MM.1S (cell line): ENCODE measurements at regions not wholly inside any gene's neighbourhood (a gene's known extent, or its start where the extent isn't known, plus 50 kb on each side); places are given as distances from the start of the nearest gene placed in this dataset.

Experiments
- DNase-seq: peaks from one replicate; pipeline ENCODE4 v3.0.0-alpha.2; 2015
- H2AFZ ChIP-seq: fragments of 300-600 bp; sonication (generic); 2 replicates; pipeline ENCODE4 v1.6.0; 2016; ENCODE audit warnings: antibody characterized with exemption, low read length
- H3F3A ChIP-seq: fragments of 300-600 bp; sonication (generic); 2 replicates; pipeline ENCODE4 v1.6.1; 2016; ENCODE audit warnings: mild to moderate bottlenecking, antibody characterized with exemption, low read length, moderate library complexity, mixed read lengths; ENCODE audit not compliant: insufficient read depth
- H3K27ac ChIP-seq: fragments of 300-600 bp; sonication (generic); 2 replicates; pipeline ENCODE4 v1.5.1; 2016; ENCODE audit warnings: mild to moderate bottlenecking, low read length
- H3K27me3 ChIP-seq: fragments of 300-600 bp; sonication (generic); replicated peaks from 2 replicates; pipeline ENCODE4 v1.6.0; 2016; ENCODE audit warnings: low read length; ENCODE audit not compliant: insufficient read depth
- H3K36me3 ChIP-seq: fragments of 300-600 bp; sonication (generic); replicated peaks from 2 replicates; pipeline ENCODE4 v1.6.1; 2016; ENCODE audit warnings: mild to moderate bottlenecking, low read length, mixed read lengths; ENCODE audit not compliant: insufficient read depth
- H3K4me1 ChIP-seq: fragments of 300-600 bp; sonication (generic); 2 replicates; pipeline ENCODE4 v1.6.1; 2016; ENCODE audit warnings: low read length, mixed read lengths
- H3K4me2 ChIP-seq: fragments of 300-600 bp; sonication (generic); 2 replicates; pipeline ENCODE4 v1.6.0; 2016; ENCODE audit warnings: low read depth, low read length
- H3K4me3 ChIP-seq: fragments of 300-600 bp; sonication (generic); 2 replicates; pipeline ENCODE4 v1.5.1; 2016; ENCODE audit warnings: low read length, mixed read lengths
- H3K79me2 ChIP-seq: fragments of 300-600 bp; sonication (generic); 2 replicates; pipeline ENCODE4 v1.6.1; 2016; ENCODE audit warnings: mixed run types, low read length, mixed read lengths
- H3K9ac ChIP-seq: fragments of 300-600 bp; sonication (generic); 2 replicates; pipeline ENCODE4 v1.6.1; 2016; ENCODE audit warnings: low read length, mixed read lengths
- H3K9me2 ChIP-seq: fragments of 300-600 bp; sonication (generic); replicated peaks from 2 replicates; pipeline ENCODE4 v1.6.1; 2016; ENCODE audit warnings: mild to moderate bottlenecking, low read length, mixed read lengths; ENCODE audit not compliant: insufficient read depth
- H3K9me3 ChIP-seq: fragments of 300-600 bp; sonication (generic); replicated peaks from 2 replicates; pipeline ENCODE4 v1.6.1; 2016; ENCODE audit warnings: mild to moderate bottlenecking, low read length, mixed read lengths; ENCODE audit not compliant: insufficient read depth
- H4K20me1 ChIP-seq: fragments of 300-600 bp; sonication (generic); 2 replicates; pipeline ENCODE4 v1.6.1; 2016; ENCODE audit warnings: mild to moderate bottlenecking, low read length, moderate library complexity, mixed read lengths; ENCODE audit not compliant: insufficient read depth
- EZH2 ChIP-seq: fragments of 300-600 bp; sonication (generic); optimal IDR thresholded peaks from 2 replicates; pipeline ENCODE3; 2017; ENCODE audit warnings: low read depth, mild to moderate bottlenecking, antibody characterized with exemption, low read length, mixed read lengths
- EZH2phosphoT487 ChIP-seq: fragments of 300-600 bp; sonication (generic); IDR thresholded peaks from 2 replicates; pipeline ENCODE4 v1.6.1; 2018; ENCODE audit warnings: antibody characterized with exemption, low read length
- TF ChIP-seq, protein P1 (sequence below): fragments of 300-600 bp; sonication (generic); IDR thresholded peaks from 2 replicates; pipeline ENCODE4 v1.5.1; 2016; ENCODE audit warnings: antibody characterized with exemption, low read length, mixed read lengths

GRCh38 chr2:150378686-150379085 lies 108.8 kb downstream of the RND3 start:
- Histone ChIP-seq H3F3A (no peaks in the 10 kb centered on the region), H3K27ac (no peak overlapping the region), H3K4me2 (no peak overlapping the region), H4K20me1 (no peaks in the 10 kb centered on the region), H3K36me3 (no peaks in the 10 kb centered on the region), H2AFZ (no peak overlapping the region), H3K9ac (no peak overlapping the region), H3K9me2 (no peaks in the 10 kb centered on the region), H3K27me3 (no peaks in the 10 kb centered on the region), H3K9me3 (no peaks in the 10 kb centered on the region), H3K79me2 (no peaks in the 10 kb centered on the region), H3K4me1 (no peaks in the 10 kb centered on the region), H3K4me3 (no peak overlapping the region)
- no peak for TF ChIP-seq EZH2phosphoT487
- TF ChIP-seq, protein P1, sequence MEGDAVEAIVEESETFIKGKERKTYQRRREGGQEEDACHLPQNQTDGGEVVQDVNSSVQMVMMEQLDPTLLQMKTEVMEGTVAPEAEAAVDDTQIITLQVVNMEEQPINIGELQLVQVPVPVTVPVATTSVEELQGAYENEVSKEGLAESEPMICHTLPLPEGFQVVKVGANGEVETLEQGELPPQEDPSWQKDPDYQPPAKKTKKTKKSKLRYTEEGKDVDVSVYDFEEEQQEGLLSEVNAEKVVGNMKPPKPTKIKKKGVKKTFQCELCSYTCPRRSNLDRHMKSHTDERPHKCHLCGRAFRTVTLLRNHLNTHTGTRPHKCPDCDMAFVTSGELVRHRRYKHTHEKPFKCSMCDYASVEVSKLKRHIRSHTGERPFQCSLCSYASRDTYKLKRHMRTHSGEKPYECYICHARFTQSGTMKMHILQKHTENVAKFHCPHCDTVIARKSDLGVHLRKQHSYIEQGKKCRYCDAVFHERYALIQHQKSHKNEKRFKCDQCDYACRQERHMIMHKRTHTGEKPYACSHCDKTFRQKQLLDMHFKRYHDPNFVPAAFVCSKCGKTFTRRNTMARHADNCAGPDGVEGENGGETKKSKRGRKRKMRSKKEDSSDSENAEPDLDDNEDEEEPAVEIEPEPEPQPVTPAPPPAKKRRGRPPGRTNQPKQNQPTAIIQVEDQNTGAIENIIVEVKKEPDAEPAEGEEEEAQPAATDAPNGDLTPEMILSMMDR, result no peak
- no peak for TF ChIP-seq EZH2
- no peak for DNase-seq

DNA sequence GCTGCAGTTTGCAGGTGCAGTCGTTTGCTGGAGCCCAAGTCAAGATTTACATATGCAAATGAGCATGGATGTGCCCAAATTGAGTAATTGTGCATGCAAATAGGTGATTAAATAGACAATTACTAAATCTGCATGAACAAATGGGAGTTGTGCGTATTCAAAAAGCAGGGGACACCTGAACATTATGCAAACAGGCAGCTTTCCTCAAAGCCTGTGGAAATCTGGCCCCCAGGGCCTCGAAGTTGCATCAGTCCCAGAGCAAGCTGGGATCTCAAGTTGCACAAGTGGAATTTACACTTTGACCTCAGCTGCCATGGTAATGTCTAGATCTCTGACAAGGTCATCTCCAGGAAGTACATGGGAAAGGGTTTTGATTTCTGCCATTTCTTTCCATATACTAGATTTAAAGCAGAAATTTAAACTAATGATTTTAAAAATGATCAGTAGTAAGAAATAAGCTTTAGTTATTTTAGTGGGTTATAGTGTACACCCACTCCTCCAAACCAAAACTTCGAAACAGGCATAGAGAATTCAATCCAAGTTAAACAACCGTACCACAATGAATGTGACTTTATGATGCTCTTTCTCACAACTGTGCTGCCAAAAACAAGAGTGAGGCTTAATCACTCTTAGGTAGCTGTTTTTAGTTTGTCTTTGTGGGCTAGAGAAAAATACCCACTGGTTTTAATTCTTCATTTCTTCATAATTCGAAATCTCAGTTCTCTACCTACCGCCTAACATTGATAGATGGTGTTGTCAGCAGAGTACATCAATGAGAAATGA lies 110.7 kb downstream of the RND3 start:
- Histone ChIP-seq H3K27ac (no peak overlapping the region), H3K79me2 (no peaks in the 10 kb centered on the region), H3F3A (no peaks in the 10 kb centered on the region), H3K4me2 (no peak overlapping the region), H2AFZ (no peak overlapping the region), H3K27me3 (no peaks in the 10 kb centered on the region), H3K4me3 (no peak overlapping the region), H3K9ac (no peak overlapping the region), H3K36me3 (no peaks in the 10 kb centered on the region), H3K9me2 (no peaks in the 10 kb centered on the region), H3K9me3 (no peaks in the 10 kb centered on the region), H3K4me1 (no peaks in the 10 kb centered on the region), H4K20me1 (no peaks in the 10 kb centered on the region)
- DNase-seq, result no peak
- TF ChIP-seq EZH2, result no peak
- TF ChIP-seq, protein P1, result no peak
- TF ChIP-seq EZH2phosphoT487, result no peak

DNA sequence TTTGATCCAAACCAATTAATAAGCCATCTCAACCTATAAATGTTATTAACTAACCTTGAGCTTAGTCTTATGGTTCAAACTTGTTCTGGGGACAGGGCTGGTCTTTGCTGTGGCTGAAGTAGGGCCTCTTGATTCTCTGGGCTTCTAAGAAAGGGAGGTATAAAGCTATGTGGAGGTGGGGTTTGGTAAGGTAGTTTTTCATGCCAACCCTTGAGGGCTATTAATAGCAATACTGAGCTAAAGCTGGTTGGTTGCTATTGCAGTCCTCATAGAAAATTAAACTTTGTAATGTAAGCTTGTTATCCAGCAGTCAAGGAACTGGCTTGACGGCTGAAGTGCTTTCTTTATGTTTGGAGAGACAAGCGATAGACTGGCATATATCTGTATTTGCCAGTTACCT lies 112.1 kb downstream of the RND3 start:
- no peaks in the 10 kb centered on the region for H3K9me2 ChIP-seq

More for the DNA sequence above, 112.1 kb downstream of the RND3 start:
- Histone ChIP-seq H2AFZ (no peak overlapping the region), H3K4me1 (no peaks in the 10 kb centered on the region), H3F3A (no peaks in the 10 kb centered on the region), H3K79me2 (no peaks in the 10 kb centered on the region), H3K9me3 (no peaks in the 10 kb centered on the region), H3K27ac (no peak overlapping the region), H3K4me3 (no peak overlapping the region), H4K20me1 (no peaks in the 10 kb centered on the region), H3K9ac (no peak overlapping the region), H3K36me3 (no peaks in the 10 kb centered on the region), H3K27me3 (no peaks in the 10 kb centered on the region), H3K4me2 (no peak overlapping the region)
- DNase-seq, result no peak
- TF ChIP-seq EZH2phosphoT487 (no peak), EZH2 (no peak)
- TF ChIP-seq, protein P1, result no peak
